HCT116 (cell line): ENCODE measurements at regions not wholly inside any gene's neighbourhood (a gene's known extent, or its start where the extent isn't known, plus 50 kb on each side); places are given as distances from the start of the nearest gene placed in this dataset.

Experiments used
- ATAC-seq: fragments of 200-7000 bp; cut with Tn5 transposase; 2 replicates; pipeline ENCODE4 v1.9.1; 2020; ENCODE audit warnings: mild to moderate bottlenecking, moderate library complexity
- BruUV-seq: library from RNA; stranded (reverse); fragments of 400-500 nt; replicated peaks from 2 replicates; lab custom pipeline; 2021; lab: Mats Ljungman, UMichigan
- CTCF ChIA-PET: fragments of 300-600 bp; sonication (Branson Sonifier 250); formaldehyde crosslinking; loops from one replicate; lab custom pipeline; 2021; ENCODE audit warnings: antibody characterized with exemption; lab: Charles Lee
- POLR2A ChIA-PET: fragments of 300-600, 350-600 bp; sonication (Branson Sonifier 250); formaldehyde crosslinking; loops from one replicate; lab custom pipeline; 2021; ENCODE audit warnings: antibody characterized with exemption; lab: Charles Lee
- RAD21 ChIA-PET, 2 experiments: fragments of 300-600 bp; sonication (Branson Sonifier 250); formaldehyde crosslinking; loops; one replicate each; lab custom pipeline; 2023; ENCODE audit warnings: low total read pairs in 2 of 2; ENCODE audit not compliant: uncharacterized antibody in 2 of 2, unreplicated experiment in 2 of 2, low non-redundant PET in 1 of 2; lab: Charles Lee
- DNase-seq: peaks from one replicate; pipeline ENCODE4 v3.0.0-alpha.2; 2010; ENCODE audit warnings: low read depth, low spot score
- H2AFZ ChIP-seq: fragments of 200-600 bp; shearing (Covaris generic), sonication (generic); 2 replicates; pipeline ENCODE4 v1.6.1; 2017; ENCODE audit warnings: low read depth, mixed run types, mixed read lengths, antibody characterized with exemption, low read length; ENCODE audit not compliant: poor library complexity, severe bottlenecking
- H3K27ac ChIP-seq: 2 replicates; pipeline ENCODE4 v1.5.1; 2012; ENCODE audit warnings: low read depth, low read length
- H3K27me3 ChIP-seq: fragments of 200-600 bp; sonication (generic); 2 replicates; pipeline ENCODE4 v1.6.1; 2016; ENCODE audit warnings: mixed run types, low read length, mixed read lengths; ENCODE audit not compliant: insufficient read depth
- H3K36me3 ChIP-seq, 2 experiments: fragments of 200-500 bp in 1 of 2; fragments of 200-600 bp in 1 of 2; sonication (Bioruptor generic) in 1 of 2; sonication (generic) in 1 of 2; 2 replicates each; pipeline versions ENCODE4 v1.5.1 to v1.6.1; 2014 to 2016; ENCODE audit warnings: low read length in 2 of 2, inconsistent platforms in 1 of 2, mixed read lengths in 1 of 2, mixed run types in 1 of 2; ENCODE audit not compliant: insufficient read depth in 2 of 2, control insufficient read depth in 1 of 2
- H3K4me1 ChIP-seq, 2 experiments: fragments of 200-600 bp in 1 of 2; sonication (generic) in 1 of 2; 2 replicates each; pipeline versions ENCODE4 v1.5.1 to v1.6.1; 2012 to 2017; ENCODE audit warnings: low read length in 2 of 2, inconsistent platforms in 1 of 2, mild to moderate bottlenecking in 1 of 2, mixed read lengths in 1 of 2, mixed run types in 1 of 2, moderate library complexity in 1 of 2; ENCODE audit not compliant: insufficient read depth in 2 of 2, control insufficient read depth in 1 of 2
- H3K4me2 ChIP-seq: fragments of 200-600 bp; sonication (generic); 2 replicates; pipeline ENCODE4 v1.6.1; 2017; ENCODE audit warnings: mixed run types, low read length, mixed read lengths
- H3K4me3 ChIP-seq, 2 experiments: fragments of 200-600 bp in 1 of 2; sonication (generic) in 1 of 2; replicated peaks in 1 of 2; 2 replicates each; pipeline ENCODE4 v1.5.1; 2011 to 2016; ENCODE audit warnings: low read length in 2 of 2, control low read depth in 1 of 2, low read depth in 1 of 2, mild to moderate bottlenecking in 1 of 2, mixed read lengths in 1 of 2, mixed run types in 1 of 2
- H3K79me2 ChIP-seq: fragments of 200-600 bp; sonication (generic); 2 replicates; pipeline ENCODE4 v1.6.1; 2017; ENCODE audit warnings: mild to moderate bottlenecking, mixed run types, low read length, moderate library complexity, mixed read lengths; ENCODE audit not compliant: insufficient read depth
- H3K9ac ChIP-seq: fragments of 200-600 bp; sonication (generic); 2 replicates; pipeline ENCODE4 v1.6.1; 2016; ENCODE audit warnings: low read length, mixed read lengths
- H3K9me2 ChIP-seq: fragments of 200-600 bp; sonication (generic), shearing (Covaris generic); 2 replicates; pipeline ENCODE4 v1.6.1; 2017; ENCODE audit warnings: mixed run types, mild to moderate bottlenecking, moderate library complexity; ENCODE audit not compliant: insufficient read depth
- H3K9me3 ChIP-seq, 2 experiments: fragments of 200-500 bp in 1 of 2; fragments of 200-600 bp in 1 of 2; sonication (Bioruptor generic) in 1 of 2; sonication (generic) in 1 of 2; 2 replicates each; pipeline ENCODE4 v1.6.1; 2014 to 2017; ENCODE audit warnings: low read length in 2 of 2, mixed read lengths in 2 of 2, inconsistent platforms in 1 of 2, low read depth in 1 of 2, mild to moderate bottlenecking in 1 of 2, mixed run types in 1 of 2, moderate library complexity in 1 of 2; ENCODE audit not compliant: control insufficient read depth in 1 of 2, insufficient read depth in 1 of 2
- H4K20me1 ChIP-seq: fragments of 200-600 bp; sonication (generic), shearing (Covaris generic); 2 replicates; pipeline ENCODE4 v1.6.1; 2017; ENCODE audit warnings: mixed run types, mild to moderate bottlenecking, moderate library complexity; ENCODE audit not compliant: insufficient read depth
- CBX3 ChIP-seq: IDR thresholded peaks from 2 replicates; pipeline ENCODE4 v1.6.1; 2012; ENCODE audit warnings: low read depth
- CEBPB ChIP-seq: IDR thresholded peaks from 2 replicates; pipeline ENCODE4 v1.6.1; 2012; ENCODE audit warnings: low read depth
- EGR1 ChIP-seq: IDR thresholded peaks from 2 replicates; pipeline ENCODE4 v1.6.1; 2012; ENCODE audit warnings: low read depth
- ELF1 ChIP-seq: IDR thresholded peaks from 2 replicates; pipeline ENCODE4 v1.6.1; 2012; ENCODE audit warnings: low read depth, borderline replicate concordance
- EZH2 ChIP-seq: fragments of 200-600 bp; sonication (generic); IDR thresholded peaks from 2 replicates; pipeline ENCODE4 v1.6.1; 2017; ENCODE audit warnings: antibody characterized with exemption, mixed run types
- EZH2phosphoT487 ChIP-seq: fragments of 200-600 bp; IDR thresholded peaks from 2 replicates; pipeline ENCODE4 v1.6.1; 2018; ENCODE audit warnings: antibody characterized with exemption, borderline replicate concordance
- FOSL1 ChIP-seq: IDR thresholded peaks from 2 replicates; pipeline ENCODE4 v1.6.1; 2012; ENCODE audit warnings: low read depth
- JUND ChIP-seq: IDR thresholded peaks from 2 replicates; pipeline ENCODE4 v1.6.1; 2012
- MAX ChIP-seq: IDR thresholded peaks from 2 replicates; pipeline ENCODE4 v1.6.1; 2012
- POLR2A ChIP-seq: IDR thresholded peaks from 2 replicates; pipeline ENCODE4 v1.7.0; 2011; ENCODE audit warnings: borderline replicate concordance; ENCODE audit not compliant: insufficient read depth, insufficient read length; ENCODE audit errors: extremely low read depth
- POLR2AphosphoS5 ChIP-seq: IDR thresholded peaks from 2 replicates; pipeline ENCODE4 v1.6.1; 2011; ENCODE audit warnings: mild to moderate bottlenecking, low read depth, low read length, moderate library complexity
- RAD21 ChIP-seq: IDR thresholded peaks from 2 replicates; pipeline ENCODE4 v1.6.1; 2012; ENCODE audit warnings: low read depth, mild to moderate bottlenecking
- SIN3A ChIP-seq: IDR thresholded peaks from 2 replicates; pipeline ENCODE4 v1.6.1; 2012; ENCODE audit warnings: low read depth
- YY1 ChIP-seq: IDR thresholded peaks from 2 replicates; pipeline ENCODE4 v1.6.1; 2011; ENCODE audit warnings: low read length, low read depth, moderate library complexity, mild to moderate bottlenecking; ENCODE audit not compliant: insufficient replicate concordance; ENCODE audit errors: extremely low read depth
- ZBTB33 ChIP-seq: IDR thresholded peaks from 2 replicates; pipeline ENCODE4 v1.6.1; 2011; ENCODE audit warnings: mild to moderate bottlenecking, low read length, moderate library complexity; ENCODE audit not compliant: insufficient replicate concordance; ENCODE audit errors: extremely low read depth
- ZFX ChIP-seq: fragments of 450-650 bp; IDR thresholded peaks from 2 replicates; pipeline ENCODE4 v1.6.1; 2017
- intact Hi-C: fragments of 100-400 bp; cut with micrococcal nuclease; formaldehyde crosslinking; loops from 2 replicates; pipeline ENCODE4 v1.10.0; 2022

GRCh38 chr17:70791748-70792443 lies 622.6 kb downstream of the KCNJ2 start:
- H3K27ac ChIP-seq, result no peak overlapping the region
- no peaks in the 10 kb centered on the region for H3K27me3 ChIP-seq
- H2AFZ ChIP-seq, result no peak overlapping the region
- ChIA-PET RAD21 (no interaction called here), CTCF (no interaction called here), POLR2A (no interaction called here)
- H3K4me2 ChIP-seq, result no peak overlapping the region
- no peak for DNase-seq
- intact Hi-C loops, result no loop called here
- no peaks in the 10 kb centered on the region for H3K36me3 ChIP-seq
- no peak for TF ChIP-seq SIN3A
- TF ChIP-seq EZH2phosphoT487, result no peak
- no peak for TF ChIP-seq FOSL1
- no peak for TF ChIP-seq POLR2A
- no peak for TF ChIP-seq ZBTB33
- no peak overlapping the region for H3K4me3 ChIP-seq
- no peaks in the 10 kb centered on the region for H3K9me3 ChIP-seq
- ATAC-seq, result no peak
- H3K9me2 ChIP-seq, result no peaks in the 10 kb centered on the region
- no peaks in the 10 kb centered on the region for H4K20me1 ChIP-seq
- no peaks in the 10 kb centered on the region for H3K79me2 ChIP-seq
- no peak overlapping the region for H3K9ac ChIP-seq
- BruUV-seq, result no TSS peak
- H3K4me1 ChIP-seq, result no peaks in the 10 kb centered on the region

GRCh38 chr17:70794738-70795137 lies 625.4 kb downstream of the KCNJ2 start:
- Histone ChIP-seq H3K4me2 (no peak overlapping the region), H3K79me2 (no peaks in the 10 kb centered on the region), H3K27ac (no peak overlapping the region), H3K4me3 (no peak overlapping the region), H4K20me1 (no peaks in the 10 kb centered on the region), H3K27me3 (no peaks in the 10 kb centered on the region), H3K36me3 (no peaks in the 10 kb centered on the region), H3K9me3 (no peaks in the 10 kb centered on the region), H3K4me1 (no peaks in the 10 kb centered on the region), H3K9me2 (no peaks in the 10 kb centered on the region), H3K9ac (no peak overlapping the region), H2AFZ (no peak overlapping the region)
- DNase-seq (no peak), ATAC-seq (no peak)
- TF ChIP-seq ELF1 (no peak), RAD21 (no peak), EGR1 (no peak), JUND (no peak), MAX (no peak), POLR2A (no peak), ZBTB33 (no peak), POLR2AphosphoS5 (no peak), YY1 (no peak), ZFX (no peak), CEBPB (no peak), SIN3A (no peak), FOSL1 (no peak), EZH2 (no peak), CBX3 (no peak)
- intact Hi-C loops, result no loop called here
- POLR2A ChIA-PET, result no interaction called here
- no TSS peak for BruUV-seq
- RAD21 ChIA-PET, result interaction anchor here in 1 of 2 experiments (0.5 kb wide), 1 partner anchor 184 kb away, joined by 4 read pairs; no protein-coding TSS in a partner anchor
- CTCF ChIA-PET, result interaction anchor here (1.0 kb wide), 1 partner anchor 678 kb away, joined by 3 read pairs; no protein-coding TSS in a partner anchor
